Right renal pelvis (tissue), 4 donors: ENCODE measurements at regions not wholly inside any gene's neighbourhood (a gene's known extent, or its start where the extent isn't known, plus 50 kb on each side); places are given as distances from the start of the nearest gene placed in this dataset.
"Not testable (repeated sequence)": the region's sequence is repeated elsewhere in the genome, so short reads cannot be mapped to it uniquely, and the experiment has no call there.

ENCODE experiments used
- DNase-seq, 4 donors: peaks; one replicate each; pipeline ENCODE4 v3.0.0-alpha.2; 2013; ENCODE audit warnings: low read depth in 4 of 4, low spot score in 3 of 4, missing footprints in 1 of 4

GRCh38 chr7:86592185-86592584 is 51.5 kb upstream of the GRM3 start:
- no peak for DNase-seq

DNA sequence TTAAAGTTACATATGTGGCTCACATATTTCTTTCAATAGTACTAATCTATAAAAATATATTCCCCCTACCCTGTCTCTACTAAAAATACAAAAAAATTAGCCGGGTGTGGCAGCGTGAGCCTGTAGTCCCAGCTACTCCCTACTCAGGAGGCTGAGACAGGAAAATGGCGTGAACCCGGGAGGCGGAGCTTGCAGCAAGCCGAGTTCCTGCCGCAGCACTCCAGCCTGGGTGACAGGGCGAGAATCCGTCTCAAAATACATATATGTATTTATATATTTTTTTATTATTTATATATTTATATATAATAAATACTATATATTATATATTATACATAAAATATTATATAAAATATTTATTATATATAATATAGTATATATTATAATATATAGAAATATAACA is 69.7 kb upstream of the GRM3 start:
- DNase-seq = no peak

- DNase-seq = no peak
Measured at GRCh38 chr7:86558680-86559501, 84.8 kb upstream of the GRM3 start.

DNA sequence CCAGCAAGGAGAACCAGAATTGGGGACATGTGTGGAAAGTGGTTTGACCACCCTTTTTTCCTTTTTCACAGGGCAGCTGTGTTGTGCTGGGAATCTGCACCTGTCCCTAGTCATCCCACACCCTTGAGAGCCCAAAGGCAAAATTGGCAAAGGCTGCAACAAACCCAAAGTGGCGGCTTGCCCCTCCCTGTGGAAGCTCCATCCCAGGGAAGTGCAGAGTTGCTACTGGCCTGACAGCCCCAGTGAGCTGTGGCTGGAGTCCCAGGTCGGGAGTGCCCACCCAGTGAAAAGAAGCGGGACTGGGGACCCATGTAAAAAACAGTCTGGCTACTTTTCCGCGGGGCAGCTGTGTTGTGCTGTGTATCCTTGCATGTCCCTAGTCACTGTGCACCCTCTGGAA is 109.1 kb upstream of the GRM3 start:
- DNase-seq = no peak

DNA sequence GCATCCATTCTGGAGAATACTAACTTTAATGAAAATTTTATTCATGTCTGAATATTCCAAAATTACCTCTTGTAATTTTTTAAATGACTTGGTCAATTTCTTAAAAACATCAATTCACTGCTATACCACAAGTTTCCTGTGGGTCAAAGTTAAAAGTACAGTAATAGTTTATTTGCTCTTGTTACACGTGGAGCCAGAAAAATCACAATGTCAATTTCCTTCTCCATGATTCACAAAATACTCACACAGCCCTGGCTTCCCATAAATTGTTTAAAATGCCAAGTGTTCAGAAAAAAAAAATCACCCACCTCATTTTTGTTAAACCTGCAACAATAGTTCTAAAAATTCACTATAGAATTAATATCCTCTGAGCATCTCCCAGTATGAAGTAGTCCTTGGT is 139.5 kb upstream of the GRM3 start:
- DNase-seq = no peak

- DNase-seq = no peak
Measured at GRCh38 chr7:86499986-86500385, 143.7 kb upstream of the GRM3 start.

- DNase-seq = no peak
Measured at GRCh38 chr7:86485827-86486226, 157.9 kb upstream of the GRM3 start.

- DNase-seq = no peak
Measured at GRCh38 chr7:86479144-86479543, 164.6 kb upstream of the GRM3 start.

- no peak for DNase-seq
Measured at GRCh38 chr7:86477343-86477935, 166.3 kb upstream of the GRM3 start.

GRCh38 chr7:86470763-86471162 is 172.9 kb upstream of the GRM3 start:
- no peak for DNase-seq

- peak; percentile 41 to 70 (median 58) for DNase-seq
Measured at GRCh38 chr7:86469680-86470295, 173.9 kb upstream of the GRM3 start.

DNA sequence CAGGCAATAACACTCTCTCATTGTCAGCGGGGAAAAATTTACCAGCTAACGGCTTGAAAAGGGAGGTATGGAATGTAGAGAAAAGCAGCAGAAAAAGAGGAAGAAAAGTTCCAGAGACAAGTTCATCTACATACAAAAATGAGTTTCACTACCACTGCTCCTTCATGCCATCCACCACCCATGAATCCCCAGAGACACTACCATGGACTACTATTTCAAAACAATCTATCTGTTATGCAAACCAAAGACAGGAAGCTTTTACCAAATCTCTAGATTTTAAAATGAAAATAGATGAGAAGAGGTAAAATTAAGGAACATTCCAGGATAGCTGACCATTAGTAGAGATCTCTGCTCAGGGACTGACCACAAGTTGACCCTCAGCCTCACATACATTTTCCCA is 189.0 kb upstream of the GRM3 start:
- no peak for DNase-seq

DNA sequence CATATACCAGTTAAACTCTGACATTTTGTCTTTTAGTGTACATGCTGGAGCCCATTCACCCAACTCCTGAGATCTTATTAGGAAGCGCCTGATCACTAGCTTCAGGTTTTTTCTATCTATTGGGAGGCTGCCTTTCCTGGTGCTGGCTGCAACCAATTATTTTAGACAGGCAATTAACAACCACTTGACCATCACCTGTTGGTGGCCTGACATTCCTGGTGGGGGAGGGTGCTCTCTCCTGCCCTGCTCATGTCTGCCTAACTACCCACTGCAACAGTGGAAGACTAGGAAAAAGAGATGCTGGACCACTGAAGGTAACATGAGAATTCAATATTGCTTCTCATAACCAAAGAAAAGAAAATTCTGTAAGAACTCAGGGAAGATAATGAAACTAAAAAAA is 190.3 kb upstream of the GRM3 start:
- DNase-seq = no peak

- DNase-seq = no peak
Measured at GRCh38 chr7:86448856-86449255, 194.9 kb upstream of the GRM3 start.

GRCh38 chr7:86445285-86445684 is 198.4 kb upstream of the GRM3 start:
- no peak for DNase-seq

DNA sequence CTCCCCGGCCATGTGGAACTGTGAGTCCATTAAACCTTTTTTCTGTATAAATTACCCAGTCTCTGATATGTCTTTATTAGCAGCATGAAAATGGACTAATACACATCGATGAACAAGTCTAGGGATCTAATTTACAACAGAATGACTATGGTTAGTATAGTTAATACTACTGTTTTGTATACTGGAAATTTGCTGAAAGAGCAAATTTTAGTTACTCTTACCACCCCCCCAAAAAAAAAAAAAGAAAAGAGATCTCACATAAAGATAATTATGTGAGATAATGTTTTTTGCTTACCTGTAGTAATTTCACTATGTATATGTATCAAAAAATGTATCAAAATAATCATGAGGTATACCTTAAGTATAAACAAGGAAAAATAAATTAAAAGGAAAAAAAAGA is 199.5 kb upstream of the GRM3 start:
- DNase-seq = no peak

GRCh38 chr7:86440420-86440819 is 203.3 kb upstream of the GRM3 start:
- DNase-seq = not testable (repeated sequence)

- no peak for DNase-seq
Measured at GRCh38 chr7:86437951-86438450, 205.7 kb upstream of the GRM3 start.

DNA sequence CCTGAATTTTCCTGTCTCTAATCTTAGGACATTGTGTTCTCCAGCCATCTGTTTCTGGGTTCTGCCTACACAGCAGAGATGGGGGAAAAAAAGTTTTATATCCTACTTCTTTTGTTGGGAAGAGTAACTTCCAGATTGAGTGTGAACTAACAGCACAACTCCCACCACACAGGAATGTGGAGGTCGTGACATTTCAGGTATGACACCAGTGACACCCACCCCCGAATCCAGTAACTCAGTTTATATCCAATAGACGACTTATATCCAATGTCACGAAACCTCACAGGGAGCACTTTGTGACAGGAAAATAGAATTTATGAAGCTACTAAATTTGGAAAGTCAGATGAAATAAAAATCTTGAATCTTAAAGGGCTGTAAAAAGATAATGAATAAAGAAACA is 211.9 kb upstream of the GRM3 start:
- no peak for DNase-seq

DNA sequence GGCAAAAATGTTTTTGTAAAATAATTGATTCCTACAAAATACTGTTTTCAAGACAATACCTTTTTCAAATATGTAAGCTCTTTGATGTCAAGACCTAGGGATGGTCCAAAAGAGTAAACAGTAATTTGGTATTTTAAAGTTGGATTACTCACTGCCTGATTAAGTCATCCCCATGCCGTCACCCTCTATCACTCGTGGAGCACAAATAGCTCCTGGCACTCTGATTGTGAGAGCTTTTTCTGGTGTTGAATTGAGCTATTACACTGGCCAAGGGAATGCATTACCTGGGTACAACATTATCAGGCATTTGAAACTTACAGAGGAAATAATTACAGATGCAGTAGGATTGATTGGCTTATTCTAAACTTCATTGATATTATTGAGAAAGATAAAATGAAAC is 231.9 kb upstream of the GRM3 start:
- no peak for DNase-seq

GRCh38 chr7:86407291-86407690 is 236.4 kb upstream of the GRM3 start:
- DNase-seq = no peak

DNA sequence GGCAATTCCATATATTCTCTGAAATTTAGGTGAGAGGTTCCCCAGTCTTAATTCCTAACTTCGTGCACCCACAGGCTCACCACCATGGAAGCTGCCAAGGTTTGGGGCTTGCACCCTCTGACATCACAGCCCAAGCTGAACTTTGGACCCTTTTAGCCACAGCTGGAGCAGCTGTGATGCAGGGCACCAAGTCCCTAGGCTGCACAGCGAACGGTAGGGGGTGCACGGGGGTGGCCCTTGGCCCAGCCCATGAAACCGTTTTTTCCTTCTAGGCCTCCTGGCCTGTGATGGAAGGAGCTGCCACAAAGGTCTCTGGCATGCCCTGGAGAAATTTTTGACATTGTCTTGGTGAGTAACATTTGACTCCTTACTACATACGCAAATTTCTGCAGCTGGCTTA is 251.9 kb upstream of the GRM3 start:
- DNase-seq = no peak
